HT-29 (cell line): ENCODE measurements at regions not wholly inside any gene's neighbourhood (a gene's known extent, or its start where the extent isn't known, plus 50 kb on each side); places are given as distances from the start of the nearest gene placed in this dataset.
"Not testable (repeated sequence)": the region's sequence is repeated elsewhere in the genome, so short reads cannot be mapped to it uniquely, and the experiment has no call there.

Experiments
- DNase-seq: peaks from one replicate; pipeline ENCODE4 v3.0.0-alpha.2; 2015; ENCODE audit warnings: low spot score

DNA sequence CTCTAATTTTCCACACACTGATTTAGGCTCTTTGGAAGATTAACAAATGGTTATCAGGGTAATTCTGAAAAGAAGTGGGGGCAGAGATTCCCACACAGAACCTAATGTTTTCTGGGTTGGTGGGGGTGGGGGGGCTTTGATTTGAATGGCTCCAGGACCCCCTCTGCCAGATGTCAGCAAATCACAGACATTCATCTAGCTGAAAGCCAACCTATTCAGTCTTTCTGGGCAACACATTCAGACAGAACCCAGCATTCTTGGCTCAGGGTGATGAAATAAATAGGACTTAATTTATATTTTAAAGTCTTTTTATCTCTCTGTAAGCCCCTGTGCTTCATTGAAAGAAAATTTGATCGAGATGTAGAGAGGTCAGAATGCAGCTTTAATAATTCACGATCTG, 533.2 kb downstream of the XYLT1 start:
- DNase-seq = no peak

DNA sequence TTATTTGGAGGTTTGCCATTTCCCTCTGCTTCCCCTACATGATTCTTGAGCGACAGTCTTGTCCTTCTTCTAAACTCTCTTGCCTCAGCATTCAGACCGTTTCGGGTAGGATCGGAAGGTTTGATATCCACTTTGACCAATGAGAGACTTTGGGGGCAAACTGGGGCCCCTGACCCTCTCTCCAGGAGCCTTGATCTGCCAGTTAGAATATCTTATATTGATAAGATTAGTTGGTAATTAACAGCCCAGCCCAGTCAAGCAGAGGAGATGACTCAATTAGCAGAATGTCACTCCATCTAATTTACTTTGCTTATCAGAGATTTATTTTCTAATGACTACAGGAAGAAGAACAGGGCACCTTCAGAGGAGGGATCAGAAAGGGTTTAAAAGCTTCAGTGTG, 532.8 kb downstream of the XYLT1 start:
- no peak for DNase-seq

DNA sequence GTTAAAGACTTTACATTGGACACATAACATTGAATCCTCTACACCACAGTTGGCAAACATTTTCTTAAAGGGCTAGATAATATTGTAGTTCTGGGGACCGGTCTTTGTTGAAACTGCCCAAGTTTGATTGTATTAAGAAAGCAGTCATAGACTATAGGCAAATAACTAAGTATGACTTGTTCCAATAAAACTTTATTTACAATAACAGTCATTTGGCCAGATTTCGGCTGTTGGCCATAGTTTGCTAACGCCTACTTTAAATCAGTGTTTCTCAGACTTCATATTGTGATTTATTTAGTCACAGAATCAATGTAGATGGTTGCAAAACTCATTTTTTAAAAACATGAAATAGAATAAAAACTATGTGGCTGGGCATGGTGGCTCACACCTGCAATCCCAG, 531.8 kb downstream of the XYLT1 start:
- DNase-seq = no peak

DNA sequence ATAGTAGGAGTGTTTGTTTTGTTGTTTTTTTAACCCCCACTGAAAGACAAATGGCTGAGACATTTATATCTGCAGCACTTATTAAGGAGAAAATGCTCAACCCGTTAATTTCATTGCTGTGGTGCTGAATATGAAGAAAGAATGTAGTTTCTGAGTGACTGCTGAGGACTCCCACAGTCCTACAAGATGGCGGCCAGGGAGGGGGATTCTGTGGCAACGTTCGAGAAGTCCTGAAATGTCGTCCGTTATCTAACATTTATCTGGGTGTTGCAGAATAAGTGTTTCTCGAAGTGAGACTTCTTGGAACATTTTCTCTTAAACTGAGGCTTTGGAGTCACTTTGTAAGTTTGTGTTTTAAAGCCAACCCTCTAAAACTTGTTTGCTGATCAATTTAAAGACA, 530.4 kb downstream of the XYLT1 start:
- no peak for DNase-seq

DNA sequence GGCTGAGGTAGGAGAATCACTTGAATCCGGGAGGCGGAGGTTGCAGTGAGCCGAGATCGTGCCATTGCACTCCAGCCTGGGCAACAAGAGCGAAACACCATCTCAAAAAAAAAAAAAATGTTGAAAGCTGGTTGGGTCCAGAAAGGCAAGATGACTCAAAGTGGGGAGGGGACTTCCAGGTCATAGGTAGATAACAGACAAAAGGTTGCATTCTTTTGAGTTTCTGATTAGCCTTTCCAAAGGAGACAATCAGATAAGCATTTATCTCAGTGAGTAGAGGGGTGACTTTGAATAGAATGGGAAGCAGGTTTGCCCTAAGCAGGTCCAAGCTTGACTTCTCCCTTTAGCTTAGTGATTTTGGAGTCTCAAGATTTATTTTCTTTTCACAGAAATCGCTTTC, 527.9 kb downstream of the XYLT1 start:
- DNase-seq = not testable (repeated sequence)

DNA sequence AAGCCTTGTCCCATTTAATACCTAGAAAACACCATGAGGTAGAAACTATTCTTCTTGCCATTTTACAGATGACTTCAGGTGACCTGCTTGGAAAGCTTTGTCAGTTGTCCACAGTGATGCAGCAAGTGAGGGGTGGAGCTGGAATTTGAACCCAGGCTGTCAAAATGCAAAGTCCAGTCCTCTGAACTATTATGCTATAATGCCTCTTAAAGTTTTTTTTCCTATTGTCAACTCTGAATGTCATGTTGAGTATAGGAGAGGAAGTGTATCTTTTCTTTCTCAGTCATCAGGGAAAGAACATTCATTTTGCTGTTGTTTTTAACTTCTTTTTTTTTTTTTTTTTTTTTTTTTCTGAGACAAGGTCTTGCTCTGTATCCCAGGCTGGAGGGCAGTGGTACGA, 525.6 kb downstream of the XYLT1 start:
- DNase-seq = no peak

DNA sequence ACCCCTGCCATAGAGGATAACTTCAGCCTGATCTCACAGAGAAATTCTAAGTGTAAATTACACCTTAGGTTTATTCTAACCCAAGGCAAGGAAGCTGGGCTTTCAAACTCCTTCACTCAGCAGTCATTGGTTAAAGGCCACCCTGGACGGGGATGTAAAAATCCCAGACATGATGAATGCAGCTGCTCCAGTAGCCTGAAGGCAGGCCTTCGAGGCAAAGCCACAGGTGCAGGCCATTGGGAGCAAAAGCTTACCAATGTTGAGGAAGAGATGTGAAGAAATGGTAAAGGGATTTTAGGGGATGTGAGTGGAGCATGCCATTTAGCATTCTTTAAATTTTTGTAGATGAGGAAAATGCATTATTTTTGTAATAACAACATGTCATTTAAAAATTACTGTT, 514.4 kb downstream of the XYLT1 start:
- no peak for DNase-seq

DNA sequence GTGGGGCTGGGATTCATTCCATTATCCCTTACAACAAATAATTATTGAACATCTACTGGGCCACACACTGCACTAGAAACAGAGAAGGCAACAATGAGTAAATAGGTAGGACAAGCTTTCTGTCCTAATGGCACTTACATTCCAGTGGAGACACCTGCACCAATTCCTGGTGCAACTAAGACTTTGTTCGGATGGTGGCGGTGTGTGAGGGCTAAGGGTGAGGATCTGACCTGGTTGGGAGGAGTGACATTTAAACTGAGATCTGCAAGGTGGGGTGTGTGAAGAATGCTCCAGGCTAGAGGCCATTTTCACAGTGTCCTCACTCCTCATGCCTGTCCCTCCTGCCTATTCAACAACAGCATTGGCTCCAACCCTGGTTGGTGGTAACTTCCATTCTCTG, 510.0 kb downstream of the XYLT1 start:
- DNase-seq = no peak

DNA sequence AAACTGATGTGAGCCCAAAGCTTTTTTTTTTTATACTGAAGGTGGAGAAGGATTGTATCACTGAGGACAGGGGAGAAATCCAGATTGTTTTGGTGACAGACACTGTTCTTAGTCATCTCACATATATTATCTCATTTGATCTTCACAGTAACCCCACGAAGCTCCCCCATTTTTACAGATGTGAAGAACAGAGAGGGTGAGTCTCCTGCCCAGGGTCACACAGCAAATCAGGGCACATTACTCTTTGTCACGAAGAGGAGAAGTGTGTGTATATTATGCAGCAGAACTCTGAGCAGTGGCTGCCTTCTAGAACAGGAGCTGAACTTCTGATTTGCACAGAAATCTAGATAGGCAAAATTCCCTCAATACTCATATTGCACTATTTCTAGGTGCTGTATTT, 504.3 kb downstream of the XYLT1 start:
- DNase-seq = no peak

DNA sequence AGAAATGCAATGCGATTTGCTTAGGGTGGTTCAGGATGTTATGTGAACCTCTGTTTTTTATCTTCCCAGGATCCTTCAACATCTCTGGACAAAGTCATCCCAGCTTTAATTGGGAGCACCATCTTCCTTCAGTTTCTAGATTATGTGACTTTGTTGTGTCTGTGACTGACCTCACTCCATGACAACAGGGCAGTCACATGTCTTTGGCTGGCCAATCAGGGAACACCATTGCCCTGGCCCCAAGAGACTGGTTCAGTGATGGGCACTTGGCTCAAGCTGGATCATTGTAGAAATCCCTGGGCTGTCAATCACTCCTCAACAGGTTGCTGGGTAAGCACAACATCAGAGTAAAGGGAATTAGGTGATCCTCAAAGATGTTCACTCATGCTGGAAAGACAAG, 499.7 kb downstream of the XYLT1 start:
- DNase-seq = no peak

DNA sequence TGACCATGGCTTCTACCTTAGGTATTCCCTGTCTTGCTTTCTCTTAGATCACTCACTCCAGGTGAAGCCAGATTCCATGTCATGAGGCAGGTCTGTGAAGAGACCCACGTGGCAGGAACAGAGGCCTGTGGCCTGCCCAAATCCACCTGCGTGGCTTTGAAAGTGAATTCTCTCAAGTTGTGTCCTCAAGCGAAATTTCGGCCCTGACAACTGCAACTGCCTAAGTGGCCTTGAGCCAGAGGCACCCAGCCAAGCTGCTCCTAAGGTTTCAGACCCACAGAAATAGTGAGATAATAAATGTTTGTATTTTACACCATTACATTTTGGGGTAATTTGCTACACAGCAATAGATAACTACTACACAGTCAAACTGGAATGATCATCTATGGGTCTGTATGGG, 497.9 kb downstream of the XYLT1 start:
- no peak for DNase-seq

DNA sequence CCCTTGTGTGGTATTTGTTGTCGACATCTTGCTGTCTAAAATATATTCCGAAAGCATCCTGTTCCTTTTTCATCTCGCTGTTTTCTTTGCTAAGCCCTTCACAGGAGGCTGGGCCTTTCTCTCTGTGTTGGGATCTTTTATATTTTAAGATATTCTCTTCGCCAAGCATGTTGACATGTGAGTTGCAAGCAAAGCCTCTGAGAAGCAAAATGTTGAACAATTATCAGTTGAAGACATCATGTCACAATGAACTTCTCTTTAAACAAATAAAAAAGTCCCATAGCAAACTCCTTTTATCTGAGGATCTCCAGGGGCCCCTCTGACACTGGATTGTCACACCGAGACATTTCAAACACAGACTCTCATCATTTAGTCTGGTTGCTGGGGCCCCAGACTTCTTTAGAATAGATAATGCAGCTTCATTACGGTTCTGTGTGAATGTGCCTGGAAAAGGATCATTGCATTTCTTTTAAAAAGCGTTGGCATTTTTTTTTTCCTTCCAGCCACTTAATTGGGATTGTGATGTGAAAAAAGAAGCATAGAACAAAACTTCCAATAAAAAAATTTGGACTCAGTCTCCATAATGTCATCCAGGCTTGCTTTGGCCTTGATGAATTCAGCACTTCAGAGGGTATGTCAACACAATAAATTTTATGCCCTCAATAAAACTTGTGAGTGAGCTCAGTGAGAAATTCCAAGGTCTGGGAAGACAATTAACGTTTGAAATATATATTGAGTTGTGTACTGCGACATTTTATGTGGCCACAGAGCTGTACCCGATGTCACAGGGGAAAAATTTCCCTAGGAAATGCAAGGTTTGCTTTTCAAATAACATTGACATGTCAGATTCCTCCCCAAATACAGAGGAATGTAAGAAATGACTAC, 496.8 kb downstream of the XYLT1 start:
- DNase-seq = no peak

DNA sequence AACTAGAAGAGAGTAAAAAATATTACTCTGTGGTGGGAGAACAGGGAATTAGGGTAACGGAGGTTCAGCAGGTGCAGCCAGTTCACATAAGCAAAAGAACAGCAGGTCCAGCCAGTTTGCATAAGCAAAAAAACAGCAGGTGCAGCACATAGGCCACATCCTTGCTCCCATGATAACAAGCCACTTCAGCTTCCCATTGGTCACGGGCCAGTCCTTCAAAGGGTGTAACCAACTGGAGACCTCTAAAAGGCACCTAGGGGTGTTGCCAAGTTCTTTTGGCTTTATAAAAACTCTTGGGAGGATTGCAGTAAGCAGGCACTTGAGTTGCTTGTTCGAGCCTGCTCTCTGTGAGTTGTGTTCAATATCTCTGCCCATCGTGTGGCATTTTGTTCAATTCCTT, 488.1 kb downstream of the XYLT1 start:
- no peak for DNase-seq

DNA sequence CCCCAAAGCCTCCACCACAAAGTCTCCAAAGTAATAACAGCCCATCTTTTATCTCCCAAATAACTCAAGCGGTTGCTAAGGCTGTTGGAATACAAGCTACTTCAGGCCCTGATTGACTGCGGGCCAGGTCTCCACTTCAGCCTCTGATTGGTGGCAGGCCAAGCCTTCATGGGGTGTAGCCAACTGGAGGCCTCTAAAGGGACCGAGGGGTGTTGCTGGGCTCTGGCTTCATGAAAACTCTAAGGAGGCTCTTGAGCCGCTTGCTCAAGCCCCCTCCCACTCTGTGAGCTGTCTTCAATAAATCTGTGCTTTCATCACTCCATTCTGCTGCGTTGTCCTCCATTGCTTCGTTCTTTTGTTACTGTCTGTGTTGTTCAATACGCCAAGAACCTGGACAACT, 487.2 kb downstream of the XYLT1 start:
- no peak for DNase-seq

DNA sequence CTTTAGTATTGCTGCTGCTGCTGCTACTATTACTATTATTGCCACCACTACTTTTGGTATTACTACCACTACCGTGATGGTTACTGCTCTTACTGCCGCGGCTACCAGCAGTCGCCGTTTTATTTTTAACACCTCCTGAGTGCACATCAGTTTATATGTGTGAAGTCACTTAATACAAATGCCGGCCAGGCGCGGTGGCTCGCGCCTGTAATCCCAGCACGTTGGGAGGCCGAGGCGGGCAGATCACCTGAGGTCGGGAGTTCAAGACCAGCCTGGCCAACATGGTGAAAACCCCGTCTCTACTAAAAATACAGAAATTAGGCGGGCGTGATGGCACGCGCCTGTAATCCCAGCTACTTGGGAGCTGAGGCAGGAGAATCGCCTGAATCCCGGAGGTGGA, 486.7 kb downstream of the XYLT1 start:
- DNase-seq = not testable (repeated sequence)

DNA sequence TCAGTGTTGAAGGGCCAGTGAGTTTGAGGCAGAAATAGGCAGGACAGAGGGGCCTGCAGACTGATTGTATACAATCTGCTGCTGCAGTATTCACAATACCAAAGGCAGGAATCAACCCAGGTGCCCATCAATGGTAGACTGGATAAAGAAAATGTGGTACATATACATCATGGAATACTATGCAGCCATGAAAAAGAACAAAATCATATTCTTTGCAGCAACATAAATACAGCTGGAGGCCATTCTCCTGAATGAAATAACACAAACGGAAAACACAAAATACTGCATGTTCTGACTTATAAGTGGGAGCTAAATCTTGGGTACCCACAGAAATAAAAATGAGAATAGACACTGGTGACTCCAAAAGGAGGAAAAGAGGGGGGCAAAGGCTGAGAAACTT, 485.1 kb downstream of the XYLT1 start:
- DNase-seq = no peak

DNA sequence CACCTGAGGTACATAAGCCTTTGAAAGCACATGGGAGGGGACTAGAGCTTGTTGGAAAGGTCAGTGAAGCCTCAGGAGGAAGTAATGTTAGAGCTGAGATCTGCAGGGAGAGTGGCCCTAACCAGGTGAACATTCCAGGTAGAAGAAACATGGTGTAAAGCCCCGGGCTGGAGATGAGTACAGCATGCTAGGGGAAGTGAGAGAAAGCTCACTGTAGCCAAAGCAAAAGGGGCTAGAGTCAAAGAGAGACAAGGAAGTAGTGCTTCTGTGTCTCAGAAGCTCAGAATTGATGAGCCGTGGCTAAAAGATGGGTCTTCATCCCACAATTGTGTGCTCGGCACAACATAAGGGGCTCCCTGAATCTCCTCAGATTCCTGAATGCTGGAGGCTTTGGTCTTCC, 481.8 kb downstream of the XYLT1 start:
- DNase-seq = no peak

DNA sequence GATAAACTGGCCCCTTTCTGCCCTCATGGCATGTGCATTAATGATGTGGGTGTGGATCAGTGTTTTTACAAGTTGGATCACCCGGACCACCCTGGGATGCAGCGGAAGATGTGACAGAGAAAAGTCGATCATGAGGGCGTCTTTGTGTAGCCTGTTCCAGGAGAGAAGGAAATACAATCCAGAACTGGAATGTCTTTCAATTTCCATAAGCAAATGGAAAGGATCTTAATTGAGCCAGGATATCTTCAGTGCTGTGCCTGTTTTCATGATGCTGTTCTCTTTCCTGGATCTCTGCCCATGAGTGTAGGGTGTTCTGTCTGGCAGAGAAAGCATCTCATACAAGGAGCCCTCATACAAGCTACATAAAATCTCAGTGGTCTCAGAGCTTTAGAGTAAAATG, 481.4 kb downstream of the XYLT1 start:
- DNase-seq = no peak

DNA sequence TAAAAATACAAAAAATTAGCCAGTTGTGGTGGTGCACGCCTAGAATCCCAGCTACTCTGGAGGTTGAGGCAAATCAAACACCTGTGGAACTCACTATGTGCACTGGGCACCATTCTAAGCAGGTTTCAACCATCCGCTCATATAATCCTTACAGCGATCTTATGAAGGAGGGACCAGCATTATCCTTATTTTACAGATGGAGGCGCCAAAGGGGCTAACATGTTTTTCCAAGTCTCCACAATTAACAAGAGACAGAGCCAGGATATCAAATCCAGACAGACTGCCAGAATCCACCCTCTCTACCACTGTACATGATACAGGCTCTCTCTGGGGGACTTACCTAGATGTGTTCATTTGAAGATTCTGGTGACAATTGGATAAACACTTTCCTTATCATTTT, 479.0 kb downstream of the XYLT1 start:
- DNase-seq = no peak

DNA sequence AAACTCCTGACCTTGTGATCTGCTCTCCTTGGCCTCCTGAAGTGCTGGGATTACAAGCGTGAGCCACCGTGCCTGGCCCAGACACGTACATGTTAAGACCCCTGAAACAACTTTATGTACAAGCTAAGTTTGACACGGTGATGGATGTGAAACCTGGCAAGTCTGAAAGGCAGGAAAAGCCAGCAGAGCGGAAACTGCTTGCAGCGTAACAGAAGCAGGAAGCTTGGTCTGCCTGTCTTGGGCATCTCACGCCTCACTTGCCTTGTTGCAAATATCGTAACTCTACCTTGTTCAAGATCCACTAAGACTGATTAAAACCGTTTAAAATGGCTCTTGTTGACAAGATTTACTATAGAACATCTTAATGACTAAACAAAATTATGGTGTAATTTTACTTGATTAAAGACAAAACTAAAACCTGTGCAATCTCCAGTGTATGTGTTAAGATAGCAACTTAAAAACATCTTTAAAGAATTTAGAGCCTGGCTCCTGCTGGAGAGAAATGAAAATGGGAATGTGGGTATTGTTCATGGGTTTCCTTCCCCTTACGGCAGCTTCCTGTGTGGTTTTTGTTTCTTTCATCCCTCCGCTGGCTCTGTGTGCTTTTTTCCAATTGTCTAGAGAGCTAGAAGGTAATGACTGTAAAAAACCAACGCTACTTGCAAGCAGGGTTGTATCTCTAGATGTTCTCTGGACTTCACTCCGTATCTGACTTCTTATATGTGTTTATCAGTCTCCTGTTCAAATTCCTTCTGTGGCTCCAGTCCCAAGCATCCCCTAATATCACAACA, 477.6 kb downstream of the XYLT1 start:
- no peak for DNase-seq

DNA sequence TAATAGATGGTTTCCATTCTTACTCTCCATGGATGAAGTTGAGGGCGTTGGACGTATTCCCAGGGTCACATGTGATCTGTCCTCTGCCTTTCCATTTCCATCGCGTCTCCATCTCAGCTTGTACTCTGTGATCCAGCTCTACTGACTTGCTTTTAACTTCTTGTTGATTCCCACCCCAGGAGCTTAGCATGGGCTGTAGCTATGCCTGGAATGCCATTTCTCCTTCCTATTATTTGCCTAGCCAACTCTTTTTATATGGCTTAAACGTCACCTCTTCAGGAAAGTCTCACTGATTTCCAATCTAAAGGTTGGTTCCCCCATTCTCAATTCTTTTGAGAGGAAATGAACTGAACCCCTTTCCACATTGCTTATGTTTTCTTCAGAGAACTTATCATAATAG, 475.9 kb downstream of the XYLT1 start:
- no peak for DNase-seq

DNA sequence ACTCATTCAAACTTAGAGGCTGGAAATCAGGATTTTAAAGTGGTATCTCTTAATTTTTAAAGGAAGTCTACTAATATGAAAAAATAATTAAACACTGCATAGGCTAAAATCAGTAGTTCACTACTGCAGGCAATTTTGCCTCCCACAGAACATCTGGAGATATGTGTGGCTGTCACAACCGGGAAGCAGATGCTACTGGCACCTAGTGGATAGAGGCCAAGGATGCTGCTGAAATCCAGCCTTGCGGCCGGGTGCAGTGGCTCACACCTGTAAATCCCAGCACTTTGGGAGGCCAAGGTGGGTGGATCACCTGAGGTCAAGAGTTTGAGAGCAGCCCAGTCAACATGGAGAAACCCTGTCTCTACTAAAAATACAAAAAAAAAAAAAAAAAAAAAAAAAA, 473.9 kb downstream of the XYLT1 start:
- no peak for DNase-seq

DNA sequence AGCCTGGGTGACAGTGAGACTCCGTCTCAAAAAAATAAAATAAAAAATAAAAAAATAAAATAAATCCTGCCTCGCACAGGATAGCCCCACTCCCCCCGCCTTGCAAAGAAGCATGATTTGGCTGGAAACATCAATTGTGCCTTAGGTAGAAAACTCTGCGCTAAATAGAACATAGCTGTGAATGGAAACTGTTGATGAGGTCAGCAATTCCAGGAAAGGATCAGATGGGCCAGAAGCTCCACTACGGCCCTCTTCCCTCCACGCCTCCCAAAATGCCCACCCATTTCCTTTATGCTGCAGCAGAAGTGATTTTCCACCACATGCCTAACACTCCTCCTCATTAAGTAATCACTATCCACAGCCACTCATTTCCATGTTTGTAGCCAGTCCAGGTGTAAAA, 473.4 kb downstream of the XYLT1 start:
- DNase-seq = no peak
